ENCODE measurements at regions not wholly inside any gene's neighbourhood (a gene's known extent, or its start where the extent isn't known, plus 50 kb on each side); places are given as distances from the start of the nearest gene placed in this dataset.

- Histone ChIP-seq H3K4me2 (replicated peaks; ENCODE audit: extremely low read depth, low read length, poor library complexity, severe bottlenecking) (no peak overlapping the region), H3K9ac (ENCODE audit: insufficient read depth, low read length, poor library complexity, severe bottlenecking) (no peak overlapping the region), H3K9me3 (replicated peaks in 1 of 2; ENCODE audit: control insufficient read depth in 1 of 2, insufficient read depth in 1 of 2, low read length in 2 of 2) (no peaks in the 10 kb centered on the region), H3K4me1 (ENCODE audit: control insufficient read depth in 1 of 2, insufficient read depth in 2 of 2, low read length in 2 of 2) (no peaks in the 10 kb centered on the region), H3K79me2 (ENCODE audit: insufficient read depth, low read length) (no peaks in the 10 kb centered on the region), H3K4me3 (replicated peaks in 1 of 3; ENCODE audit: low read depth in 2 of 3, low read length in 3 of 3) (no peak overlapping the region), H3K27me3 (ENCODE audit: control insufficient read depth in 2 of 2, insufficient read depth in 2 of 2, low read length in 2 of 2) (no peaks in the 10 kb centered on the region), H3K27ac (ENCODE audit: low read depth in 1 of 2, low read length in 2 of 2) (no peak overlapping the region), H3K36me3 (replicated peaks in 1 of 2; ENCODE audit: control insufficient read depth in 1 of 2, insufficient read depth in 2 of 2, low read length in 2 of 2) (no peaks in the 10 kb centered on the region), H2AFZ (ENCODE audit: insufficient read depth, low read depth, low read length, poor library complexity, severe bottlenecking) (no peak overlapping the region), H4K20me1 (ENCODE audit: insufficient read depth, low read length) (no peaks in the 10 kb centered on the region)
- no peak overlapping the region for H3K27ac Mint-ChIP-seq
- H3K4me3 Mint-ChIP-seq = no peak overlapping the region
- intact Hi-C loops (cut with micrococcal nuclease) = no loop called here
- H3K4me1 Mint-ChIP-seq = no peaks in the 10 kb centered on the region
- no peaks in the 10 kb centered on the region for H3K36me3 Mint-ChIP-seq
- TF ChIP-seq, protein P1, sequence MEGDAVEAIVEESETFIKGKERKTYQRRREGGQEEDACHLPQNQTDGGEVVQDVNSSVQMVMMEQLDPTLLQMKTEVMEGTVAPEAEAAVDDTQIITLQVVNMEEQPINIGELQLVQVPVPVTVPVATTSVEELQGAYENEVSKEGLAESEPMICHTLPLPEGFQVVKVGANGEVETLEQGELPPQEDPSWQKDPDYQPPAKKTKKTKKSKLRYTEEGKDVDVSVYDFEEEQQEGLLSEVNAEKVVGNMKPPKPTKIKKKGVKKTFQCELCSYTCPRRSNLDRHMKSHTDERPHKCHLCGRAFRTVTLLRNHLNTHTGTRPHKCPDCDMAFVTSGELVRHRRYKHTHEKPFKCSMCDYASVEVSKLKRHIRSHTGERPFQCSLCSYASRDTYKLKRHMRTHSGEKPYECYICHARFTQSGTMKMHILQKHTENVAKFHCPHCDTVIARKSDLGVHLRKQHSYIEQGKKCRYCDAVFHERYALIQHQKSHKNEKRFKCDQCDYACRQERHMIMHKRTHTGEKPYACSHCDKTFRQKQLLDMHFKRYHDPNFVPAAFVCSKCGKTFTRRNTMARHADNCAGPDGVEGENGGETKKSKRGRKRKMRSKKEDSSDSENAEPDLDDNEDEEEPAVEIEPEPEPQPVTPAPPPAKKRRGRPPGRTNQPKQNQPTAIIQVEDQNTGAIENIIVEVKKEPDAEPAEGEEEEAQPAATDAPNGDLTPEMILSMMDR (IDR thresholded peaks at IDR 0.05) = no peak
- peaks cover 0 to 2% (median 1%) of the 10 kb centered on the region in 3 donors for H3K27me3 Mint-ChIP-seq (ENCODE audit: low read depth in 3 of 3)
- H3K9me3 Mint-ChIP-seq = peaks cover 0 to 4% (median 2%) of the 10 kb centered on the region in 7 donors
- DNase-seq = no peak
Measured at GRCh38 chr13:78802912-78803311, 144.0 kb upstream of the OBI1 start.

GRCh38 chr13:78787190-78787589 is 128.2 kb upstream of the OBI1 start:
- H3K79me2 ChIP-seq (ENCODE audit: insufficient read depth, low read length) = no peaks in the 10 kb centered on the region
- H3K27ac ChIP-seq (ENCODE audit: low read depth in 1 of 2, low read length in 2 of 2) = no peak overlapping the region
- no peaks in the 10 kb centered on the region for H3K4me1 ChIP-seq (ENCODE audit: control insufficient read depth in 1 of 2, insufficient read depth in 2 of 2, low read length in 2 of 2)
- no peaks in the 10 kb centered on the region for H4K20me1 ChIP-seq (ENCODE audit: insufficient read depth, low read length)
- H3K4me1 Mint-ChIP-seq = peaks cover 2% of the 10 kb centered on the region
- DNase-seq = no peak
- no peaks in the 10 kb centered on the region for H3K36me3 Mint-ChIP-seq
- H3K9ac ChIP-seq (ENCODE audit: insufficient read depth, low read length, poor library complexity, severe bottlenecking) = no peak overlapping the region
- H3K27ac Mint-ChIP-seq = no peak overlapping the region
- WGBS (ENCODE audit: insufficient coverage) = 3% methylated on average over 5 of the region's 8 CpGs
- no peak overlapping the region for H3K4me3 Mint-ChIP-seq
- no peaks in the 10 kb centered on the region for H3K36me3 ChIP-seq (replicated peaks in 1 of 2; ENCODE audit: control insufficient read depth in 1 of 2, insufficient read depth in 2 of 2, low read length in 2 of 2)
- intact Hi-C loops (cut with micrococcal nuclease) = no loop called here
- no peak overlapping the region for H3K4me2 ChIP-seq (replicated peaks; ENCODE audit: extremely low read depth, low read length, poor library complexity, severe bottlenecking)
- no peaks in the 10 kb centered on the region for H3K9me3 ChIP-seq (replicated peaks in 1 of 2; ENCODE audit: control insufficient read depth in 1 of 2, insufficient read depth in 1 of 2, low read length in 2 of 2)
- TF ChIP-seq, protein P1 (IDR thresholded peaks at IDR 0.05) = no peak
- H3K27me3 ChIP-seq (ENCODE audit: control insufficient read depth in 2 of 2, insufficient read depth in 2 of 2, low read length in 2 of 2) = peaks cover 0 to 4% of the 10 kb centered on the region in 2 donors
- H3K4me3 ChIP-seq (replicated peaks in 1 of 3; ENCODE audit: low read depth in 2 of 3, low read length in 3 of 3) = no peak overlapping the region
- H2AFZ ChIP-seq (ENCODE audit: insufficient read depth, low read depth, low read length, poor library complexity, severe bottlenecking) = no peak overlapping the region
- H3K9me3 Mint-ChIP-seq = peaks cover 0 to 3% (median 0%) of the 10 kb centered on the region in 7 donors
- peaks cover 1 to 9% (median 6%) of the 10 kb centered on the region in 3 donors for H3K27me3 Mint-ChIP-seq (ENCODE audit: low read depth in 3 of 3)

Data from CD14-positive monocyte (primary cell).